Spinal cord (tissue), 9 donors: ENCODE measurements at regions not wholly inside any gene's neighbourhood (a gene's known extent, or its start where the extent isn't known, plus 50 kb on each side); places are given as distances from the start of the nearest gene placed in this dataset.

Experiments used
- DNase-seq, 6 donors: peaks; one replicate each; pipeline versions ENCODE4 v3.0.0 to v3.0.0-alpha.2; 2013 to 2015; ENCODE audit warnings: low spot score in 6 of 6, low read depth in 4 of 6
- H3K27ac ChIP-seq: one replicate; pipeline ENCODE4 v1.5.1; 2013; ENCODE audit warnings: low read depth, low read length, control low read depth
- H3K27me3 ChIP-seq: one replicate; pipeline ENCODE4 v1.6.1; 2013; ENCODE audit warnings: low read length; ENCODE audit not compliant: control insufficient read depth, insufficient read depth
- H3K36me3 ChIP-seq: one replicate; pipeline ENCODE4 v1.6.1; 2013; ENCODE audit warnings: low read length; ENCODE audit not compliant: control insufficient read depth, insufficient read depth
- H3K4me1 ChIP-seq: one replicate; pipeline ENCODE4 v1.6.1; 2013; ENCODE audit warnings: low read length; ENCODE audit not compliant: control insufficient read depth, insufficient read depth
- H3K4me3 ChIP-seq: one replicate; pipeline ENCODE4 v1.5.1; 2013; ENCODE audit warnings: low read depth, low read length, control low read depth
- H3K9me3 ChIP-seq: one replicate; pipeline ENCODE4 v1.6.1; 2013; ENCODE audit warnings: low read length; ENCODE audit not compliant: control insufficient read depth, insufficient read depth
- whole genome bisulfite sequencing: methylation state at CpG from one replicate; pipeline ENCODE4 v1.1.5; 2013; ENCODE audit warnings: missing lambda C conversion rate; ENCODE audit not compliant: insufficient coverage; 5-methylcytosine and 5-hydroxymethylcytosine counted together
- donor health status: healthy.

DNA sequence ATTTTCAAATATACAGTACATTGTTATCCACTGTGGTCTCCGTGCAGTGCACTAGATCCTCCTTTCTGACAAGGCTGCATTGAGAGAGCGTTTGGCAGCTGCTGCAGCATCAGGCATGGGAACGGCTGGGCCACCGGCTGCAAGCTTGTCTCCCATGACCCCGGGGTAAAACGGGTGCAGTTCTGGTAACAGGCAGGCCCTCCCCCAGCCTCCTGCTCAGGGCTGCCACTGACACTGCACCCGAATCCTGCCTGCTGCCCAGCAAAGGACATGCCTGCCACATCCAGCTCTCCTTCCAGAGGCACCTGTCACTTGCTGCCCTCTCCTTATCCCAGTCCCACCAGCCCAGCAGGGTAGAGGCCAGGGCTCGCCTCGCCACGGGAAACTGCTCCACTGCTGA lies 124.5 kb upstream of the TMEM45B start:
- Histone ChIP-seq H3K4me1 (peaks cover 14% of the 10 kb centered on the region), H3K27me3 (peaks cover 4% of the 10 kb centered on the region), H3K9me3 (no peaks in the 10 kb centered on the region), H3K4me3 (no peak overlapping the region), H3K27ac (no peak overlapping the region), H3K36me3 (no peaks in the 10 kb centered on the region)
- 53% methylated on average over 7 of the region's 10 CpGs for WGBS
- peak in 3 of 6 donors; percentile 1 to 40 (median 34) for DNase-seq

DNA sequence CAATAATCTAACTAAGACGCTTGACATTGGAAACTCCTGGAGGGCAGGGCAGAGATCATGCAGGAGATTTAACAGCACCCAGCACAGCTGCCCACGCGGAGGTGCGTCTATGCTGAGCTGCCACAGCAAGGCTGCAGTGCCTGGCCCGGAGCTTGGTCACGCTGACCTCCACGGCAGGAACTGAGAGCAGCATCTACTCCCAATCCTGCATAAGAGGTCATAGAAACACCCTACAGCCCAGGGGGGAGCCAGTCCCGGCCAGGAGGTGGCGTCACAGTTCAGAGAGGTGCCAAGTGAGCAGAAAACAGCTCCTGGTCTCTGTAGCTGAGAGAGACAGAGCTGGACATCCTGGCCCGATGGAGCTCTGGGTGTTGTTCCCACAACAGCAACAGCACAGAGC lies 121.1 kb upstream of the TMEM45B start:
- H3K4me3 ChIP-seq, result no peak overlapping the region
- H3K9me3 ChIP-seq, result no peaks in the 10 kb centered on the region
- DNase-seq, result no peak
- H3K4me1 ChIP-seq, result peaks cover 15% of the 10 kb centered on the region
- WGBS, result 89% methylated on average over 10 of the region's 10 CpGs
- H3K27me3 ChIP-seq, result peaks cover 10% of the 10 kb centered on the region
- H3K36me3 ChIP-seq, result no peaks in the 10 kb centered on the region
- no peak overlapping the region for H3K27ac ChIP-seq

DNA sequence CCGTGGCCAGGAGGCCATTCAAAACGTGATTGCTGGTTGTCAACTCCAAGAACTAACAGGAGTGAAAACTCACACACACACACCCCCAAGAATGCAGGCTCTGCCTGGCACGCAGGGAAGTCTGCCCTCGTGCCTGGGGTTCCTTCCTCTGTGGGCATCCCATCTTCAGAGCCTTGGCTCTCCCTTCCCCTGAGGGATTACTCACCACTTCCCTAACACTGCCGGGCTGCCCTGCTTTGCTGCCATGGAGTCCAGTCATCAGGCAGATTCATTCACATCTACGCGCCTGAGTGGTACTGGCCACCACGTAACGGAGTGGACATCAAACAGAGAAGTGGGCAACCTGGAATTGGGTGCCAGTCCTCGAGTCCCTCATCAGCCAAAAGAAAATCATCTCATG lies 120.7 kb upstream of the TMEM45B start:
- no peak for DNase-seq
- H3K27ac ChIP-seq, result no peak overlapping the region
- WGBS, result 87% methylated on average over 10 of the region's 10 CpGs
- H3K27me3 ChIP-seq, result peaks cover 10% of the 10 kb centered on the region
- no peaks in the 10 kb centered on the region for H3K9me3 ChIP-seq
- H3K4me3 ChIP-seq, result no peak overlapping the region
- H3K36me3 ChIP-seq, result no peaks in the 10 kb centered on the region
- H3K4me1 ChIP-seq, result peaks cover 15% of the 10 kb centered on the region

DNA sequence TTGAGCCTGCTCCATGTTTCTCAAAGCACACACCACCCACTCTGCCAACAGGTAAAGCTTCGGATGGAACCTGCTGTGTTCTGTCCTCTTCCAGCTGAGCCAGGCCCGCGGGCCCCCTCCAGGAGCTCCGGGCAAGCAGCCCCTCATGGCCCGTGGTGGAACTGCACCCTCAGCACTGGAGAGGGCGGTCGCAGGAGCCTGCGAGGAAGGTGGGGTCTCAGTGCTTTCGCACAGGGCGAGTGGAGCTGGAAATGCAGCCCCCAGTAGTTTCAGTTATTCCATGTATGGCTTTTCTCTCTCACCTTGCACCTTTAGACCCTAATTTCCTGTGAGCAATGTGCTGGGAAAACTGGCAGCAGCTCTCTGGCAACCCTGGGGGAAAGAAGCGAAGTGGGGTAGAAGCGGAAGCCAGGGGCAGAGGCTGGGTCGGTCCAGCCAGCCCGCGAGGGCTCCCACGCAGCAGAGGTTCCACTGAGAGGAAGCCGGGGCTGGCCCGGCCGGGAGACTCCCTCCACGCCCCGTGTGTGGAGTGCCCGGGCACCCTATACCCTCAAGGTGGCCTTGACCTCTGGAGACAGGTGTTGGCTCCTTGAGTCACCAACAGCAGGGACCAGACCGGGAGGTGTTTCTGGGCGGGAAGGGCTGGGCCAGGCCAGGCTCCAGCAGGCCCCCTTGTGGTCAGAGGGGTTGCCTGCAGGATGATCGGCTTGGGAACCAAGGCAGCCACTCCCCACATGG lies 119.9 kb upstream of the TMEM45B start:
- 6% methylated on average over 20 of the region's 25 CpGs for WGBS
- peak overlapping the region; percentile 45 for H3K4me3 ChIP-seq

DNA sequence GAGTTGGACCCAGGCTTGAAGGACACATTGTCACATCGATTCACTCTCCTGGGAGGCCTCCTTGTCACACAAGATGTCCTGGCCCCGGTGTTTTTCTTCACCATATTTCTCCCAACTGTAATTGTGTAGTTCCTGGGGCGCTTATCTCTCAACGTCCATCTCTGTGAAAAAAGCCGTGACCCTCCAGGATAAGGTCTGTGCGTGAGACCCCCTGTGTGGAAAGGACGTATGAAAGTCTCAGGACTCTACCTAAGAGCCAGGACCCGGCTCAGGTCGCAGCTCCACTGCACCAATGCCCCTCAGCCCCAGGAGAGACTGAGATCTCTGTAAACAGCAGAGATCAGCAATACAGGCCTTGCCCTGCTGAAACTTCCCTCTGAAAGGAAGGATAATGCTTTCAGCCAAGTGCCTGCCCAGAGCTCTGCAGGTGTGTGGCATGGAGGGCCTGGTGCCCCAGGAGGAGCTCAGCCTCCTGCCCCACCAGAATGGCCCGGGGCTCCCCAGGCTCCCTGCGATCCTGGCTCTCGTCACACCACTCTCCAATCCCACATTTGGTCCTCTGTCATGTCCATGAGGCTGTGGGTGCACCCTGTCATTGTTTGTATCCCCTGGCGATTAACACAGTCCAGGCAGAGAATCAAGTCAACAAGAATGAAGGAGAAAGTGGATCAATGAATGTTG lies 119.2 kb upstream of the TMEM45B start:
- no peaks in the 10 kb centered on the region for H3K9me3 ChIP-seq
- WGBS, result 52% methylated on average over 10 of the region's 13 CpGs
- peaks cover 10% of the 10 kb centered on the region for H3K27me3 ChIP-seq
- H3K4me1 ChIP-seq, result peaks cover 10% of the 10 kb centered on the region
- DNase-seq, result no peak
- H3K4me3 ChIP-seq, result peak overlapping the region; percentile 45
- H3K36me3 ChIP-seq, result no peaks in the 10 kb centered on the region
- no peak overlapping the region for H3K27ac ChIP-seq

More for the DNA sequence above, 119.9 kb upstream of the TMEM45B start:
- DNase-seq, result peak in 3 of 6 donors; percentile 20 to 81 (median 70)
- no peaks in the 10 kb centered on the region for H3K36me3 ChIP-seq
- H3K9me3 ChIP-seq, result no peaks in the 10 kb centered on the region
- H3K27ac ChIP-seq, result no peak overlapping the region
- H3K27me3 ChIP-seq, result peaks cover 10% of the 10 kb centered on the region
- peaks cover 15% of the 10 kb centered on the region for H3K4me1 ChIP-seq

DNA sequence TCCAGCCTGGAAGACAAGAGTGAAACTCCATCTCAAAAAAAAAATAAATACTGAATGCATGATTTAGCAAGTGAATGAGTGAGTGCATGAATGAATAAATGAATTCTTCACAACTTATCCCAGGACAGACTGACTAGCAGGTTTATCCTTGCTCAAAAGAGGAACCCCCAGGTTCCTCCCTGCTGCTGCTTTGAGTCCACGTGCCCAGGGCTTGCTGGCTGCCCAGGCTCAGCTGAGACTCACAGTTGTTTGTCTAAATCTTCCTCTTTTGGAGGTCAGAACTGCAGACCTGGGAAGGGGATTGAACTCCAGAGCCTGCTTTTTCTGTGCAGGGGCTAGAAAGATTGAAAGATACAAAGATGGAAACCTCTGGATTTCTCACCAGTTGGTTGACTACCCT lies 117.4 kb upstream of the TMEM45B start:
- H3K27ac ChIP-seq, result no peak overlapping the region
- 57% methylated on average over 1 of the region's 1 CpG for whole genome bisulfite sequencing
- H3K36me3 ChIP-seq, result no peaks in the 10 kb centered on the region
- H3K27me3 ChIP-seq, result peaks cover 10% of the 10 kb centered on the region
- DNase-seq, result no peak
- no peaks in the 10 kb centered on the region for H3K9me3 ChIP-seq
- no peak overlapping the region for H3K4me3 ChIP-seq
- peaks cover 9% of the 10 kb centered on the region for H3K4me1 ChIP-seq

DNA sequence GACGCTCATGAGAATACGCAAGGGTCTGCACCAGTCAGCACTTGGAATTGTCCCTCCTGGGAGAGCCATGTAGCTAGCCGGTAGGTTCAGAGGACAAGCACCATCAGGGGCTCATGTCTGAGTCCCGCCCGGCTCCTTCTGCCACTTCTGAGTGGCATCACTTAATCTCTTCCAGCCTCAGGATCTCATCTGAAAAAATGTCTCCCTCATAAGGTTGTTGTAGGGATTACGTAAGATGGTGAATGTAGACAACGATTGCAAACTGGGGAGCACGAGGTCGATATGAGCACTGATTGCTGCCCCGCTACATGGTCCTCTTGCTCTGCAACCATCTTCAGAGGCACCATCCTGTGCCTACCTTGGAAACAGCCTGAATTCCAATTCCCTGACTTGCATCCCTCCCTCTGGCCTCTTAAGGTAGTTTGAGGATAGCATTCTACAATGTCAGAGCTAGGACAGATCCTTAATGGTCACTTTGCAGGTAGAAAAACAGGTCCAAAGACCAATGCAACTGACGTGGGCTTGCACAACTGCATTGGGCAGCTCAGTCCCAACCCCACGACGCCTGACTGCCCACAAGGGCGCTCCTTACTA lies 115.8 kb upstream of the TMEM45B start:
- Histone ChIP-seq H3K27ac (no peak overlapping the region), H3K36me3 (no peaks in the 10 kb centered on the region), H3K27me3 (peaks cover 10% of the 10 kb centered on the region), H3K4me3 (no peak overlapping the region), H3K4me1 (peaks cover 9% of the 10 kb centered on the region), H3K9me3 (no peaks in the 10 kb centered on the region)
- DNase-seq, result no peak
- 94% methylated on average over 9 of the region's 14 CpGs for WGBS

DNA sequence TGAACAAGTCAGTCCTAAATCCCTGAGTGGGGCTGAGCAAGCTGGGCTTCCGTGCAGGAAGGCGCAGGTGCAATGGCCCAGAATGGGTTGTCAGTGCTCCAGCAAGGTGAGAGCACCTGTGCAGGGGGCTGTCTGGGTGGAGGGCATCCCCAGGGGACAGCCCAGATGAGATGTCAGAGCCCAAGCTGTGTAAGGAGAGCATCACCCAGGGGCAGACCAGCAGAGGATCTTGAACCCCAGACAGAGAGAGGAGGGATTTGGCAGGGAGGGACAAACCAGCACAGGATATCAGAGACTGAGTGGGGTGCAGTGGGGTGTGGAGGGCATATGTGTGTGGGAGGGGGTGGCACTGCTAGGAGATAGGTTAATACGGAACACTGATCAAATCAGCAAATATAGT lies 114.9 kb upstream of the TMEM45B start:
- peaks cover 6% of the 10 kb centered on the region for H3K4me1 ChIP-seq
- no peak overlapping the region for H3K27ac ChIP-seq
- peaks cover 8% of the 10 kb centered on the region for H3K27me3 ChIP-seq
- 73% methylated on average over 2 of the region's 3 CpGs for WGBS
- no peak overlapping the region for H3K4me3 ChIP-seq
- no peaks in the 10 kb centered on the region for H3K9me3 ChIP-seq
- no peaks in the 10 kb centered on the region for H3K36me3 ChIP-seq
- DNase-seq, result no peak

DNA sequence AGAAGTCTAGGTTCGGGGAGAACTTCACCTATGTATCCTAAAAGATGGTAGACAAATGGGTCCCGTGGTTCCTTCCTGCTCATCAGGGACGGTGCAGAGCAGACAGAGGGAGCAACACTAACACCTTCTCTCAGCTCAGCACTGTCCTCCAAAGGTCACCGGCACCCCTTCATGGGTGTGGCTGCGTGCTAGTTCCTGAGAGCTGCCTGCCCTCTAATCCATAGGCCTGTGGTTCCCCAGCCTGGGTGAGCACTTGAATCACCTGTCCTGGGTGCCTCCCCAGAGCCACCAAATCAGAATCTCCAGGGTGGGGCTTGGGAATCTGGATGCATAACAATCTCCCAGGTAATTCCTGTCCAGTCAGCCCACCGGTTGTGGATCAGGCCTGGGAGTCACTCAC lies 113.9 kb upstream of the TMEM45B start:
- Histone ChIP-seq H3K4me1 (no peaks in the 10 kb centered on the region), H3K36me3 (no peaks in the 10 kb centered on the region), H3K27ac (no peak overlapping the region), H3K4me3 (no peak overlapping the region), H3K27me3 (peaks cover 3% of the 10 kb centered on the region), H3K9me3 (no peaks in the 10 kb centered on the region)
- 85% methylated on average over 5 of the region's 6 CpGs for WGBS
- no peak for DNase-seq
